NCI-H187 treated with DMSO at 0.1 percent for 48 hours (cell line): ENCODE measurements at regions not wholly inside any gene's neighbourhood (a gene's known extent, or its start where the extent isn't known, plus 50 kb on each side); places are given as distances from the start of the nearest gene placed in this dataset.
A peak's percentile ranks its signal among the peaks of the same experiment; 100 is the strongest.

Source experiments
- DNase-seq: peaks from one replicate; lab custom pipeline; 2025; lab: John Stamatoyannopoulos, UW

GRCh38 chr5:124372457-124372856 lies 374.0 kb downstream of the ZNF608 start:
- no peak for DNase-seq

GRCh38 chr5:124371111-124371706 lies 375.2 kb downstream of the ZNF608 start:
- no peak for DNase-seq

DNA sequence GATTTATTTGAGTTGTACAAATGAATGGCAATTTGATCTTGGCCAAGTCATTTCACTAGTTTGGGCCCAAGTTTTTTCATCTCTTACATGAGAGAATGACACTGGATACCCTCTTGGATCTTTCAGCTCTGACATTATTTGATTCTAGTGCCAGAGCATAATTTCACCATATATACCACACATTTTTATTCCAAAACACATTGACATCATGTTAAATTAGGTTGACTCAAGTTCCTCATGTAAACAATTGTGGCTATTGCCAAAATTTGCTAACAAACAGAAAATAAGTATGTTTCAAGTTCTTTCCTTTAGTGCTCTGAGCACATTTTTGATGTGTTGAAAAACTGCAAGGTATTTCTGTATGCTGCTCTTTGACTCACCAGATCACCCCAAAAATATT lies 375.8 kb downstream of the ZNF608 start:
- DNase-seq: no peak

DNA sequence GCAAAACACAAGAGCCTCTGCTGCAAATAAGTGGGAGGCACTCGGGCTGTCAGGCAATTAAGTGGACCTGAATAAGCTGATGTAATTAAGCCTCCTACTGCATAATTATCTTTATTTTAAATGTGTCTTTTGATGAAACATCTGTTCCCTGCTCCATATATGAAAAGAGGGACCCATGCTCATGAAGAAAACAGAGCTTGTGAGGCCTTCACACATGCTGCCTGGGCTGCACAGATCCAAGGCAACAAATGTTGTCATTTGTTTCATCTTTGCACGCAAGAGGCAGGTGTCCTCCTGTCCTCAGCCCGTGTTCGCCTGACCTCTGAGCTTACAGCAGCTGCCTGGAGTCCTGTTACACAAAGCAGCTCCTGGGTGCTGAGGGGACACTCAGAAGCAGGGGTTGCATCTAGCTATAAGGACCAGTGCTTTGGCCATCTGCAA lies 381.1 kb downstream of the ZNF608 start:
- DNase-seq: peak; percentile 13

DNA sequence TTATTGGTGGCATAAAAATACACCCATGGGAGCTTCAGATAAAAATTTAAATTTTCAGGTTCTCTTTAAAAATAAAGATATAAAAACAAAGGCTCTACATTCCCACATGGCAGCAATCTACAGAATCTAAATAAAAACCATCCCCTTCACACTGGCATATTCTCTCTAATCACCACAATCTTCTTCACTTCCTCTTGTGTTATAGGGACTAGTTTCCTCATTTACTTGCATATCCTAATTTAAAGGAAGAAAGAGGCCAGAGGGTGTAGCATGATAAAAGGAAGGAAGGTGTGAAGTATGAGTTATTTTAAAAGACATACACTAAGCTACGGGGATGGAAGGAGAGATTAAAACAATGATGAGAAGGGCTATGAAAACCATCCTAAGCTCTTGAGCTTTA lies 390.5 kb downstream of the ZNF608 start:
- no peak for DNase-seq

GRCh38 chr5:124353016-124353415 lies 393.4 kb downstream of the ZNF608 start:
- DNase-seq: no peak

DNA sequence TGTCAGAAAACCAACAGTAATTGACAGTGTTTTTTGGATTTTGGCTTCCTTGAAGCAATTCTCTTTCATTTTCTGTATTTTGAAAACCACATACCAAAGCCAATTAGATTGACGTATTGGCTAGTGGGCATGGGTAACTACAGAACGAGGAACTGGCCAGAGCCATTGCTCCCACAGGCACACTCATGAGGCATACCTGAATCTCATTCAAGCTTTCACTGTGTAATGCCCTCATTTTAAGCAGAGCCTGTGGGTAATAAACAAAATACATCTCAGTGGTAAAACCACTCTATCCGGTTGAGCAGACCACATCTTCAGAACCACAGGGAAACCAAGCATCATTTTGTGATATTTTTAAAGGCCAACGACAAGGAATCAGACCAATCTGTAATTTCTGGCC lies 394.1 kb downstream of the ZNF608 start:
- no peak for DNase-seq

- DNase-seq: no peak
Measured at GRCh38 chr5:124349931-124350330, 396.5 kb downstream of the ZNF608 start.

- peak; percentile 11 for DNase-seq
Measured at GRCh38 chr5:124343451-124343867, 403.0 kb downstream of the ZNF608 start.

GRCh38 chr5:124342986-124343385 lies 403.5 kb downstream of the ZNF608 start:
- no peak for DNase-seq

DNA sequence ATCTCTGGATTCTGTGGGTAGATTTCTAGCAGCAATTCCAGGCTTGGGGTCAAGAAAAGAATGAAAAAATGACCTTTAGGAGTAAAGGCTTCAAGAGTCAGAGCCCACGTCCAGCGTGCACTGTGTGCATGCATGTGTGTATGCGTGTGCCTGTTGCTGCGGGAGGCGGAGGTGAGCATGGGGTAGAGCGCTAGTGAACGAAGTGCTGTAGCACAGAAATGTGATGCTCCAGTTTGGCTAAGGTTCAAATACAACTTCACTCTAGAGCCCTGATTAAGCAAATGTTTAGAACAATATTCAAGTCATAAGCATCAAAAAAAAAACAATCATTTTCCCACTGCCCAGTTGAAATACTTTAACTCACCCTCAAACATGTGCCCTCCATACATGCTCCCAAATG lies 403.9 kb downstream of the ZNF608 start:
- DNase-seq: no peak

DNA sequence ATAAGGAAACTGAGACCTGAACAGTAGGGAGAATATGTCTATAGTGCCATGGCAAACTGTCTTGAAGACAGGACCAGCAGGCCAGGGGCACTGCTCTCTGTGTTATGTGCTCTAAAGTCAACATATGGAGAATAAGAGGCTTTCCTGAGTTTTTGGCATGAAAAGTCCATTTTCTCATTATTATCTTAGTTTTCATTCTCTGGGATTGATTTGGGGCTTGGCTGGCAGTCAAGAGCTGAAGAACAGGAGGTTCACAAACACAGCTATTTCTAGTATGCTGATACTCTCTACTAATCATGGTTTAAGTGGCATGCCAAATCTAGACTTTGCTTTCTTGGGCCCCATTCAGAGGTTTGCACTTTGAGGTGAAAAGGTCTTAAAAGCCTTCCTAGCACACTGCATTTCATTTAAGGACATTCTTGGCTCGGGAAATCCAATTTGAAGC lies 404.4 kb downstream of the ZNF608 start:
- DNase-seq: no peak

DNA sequence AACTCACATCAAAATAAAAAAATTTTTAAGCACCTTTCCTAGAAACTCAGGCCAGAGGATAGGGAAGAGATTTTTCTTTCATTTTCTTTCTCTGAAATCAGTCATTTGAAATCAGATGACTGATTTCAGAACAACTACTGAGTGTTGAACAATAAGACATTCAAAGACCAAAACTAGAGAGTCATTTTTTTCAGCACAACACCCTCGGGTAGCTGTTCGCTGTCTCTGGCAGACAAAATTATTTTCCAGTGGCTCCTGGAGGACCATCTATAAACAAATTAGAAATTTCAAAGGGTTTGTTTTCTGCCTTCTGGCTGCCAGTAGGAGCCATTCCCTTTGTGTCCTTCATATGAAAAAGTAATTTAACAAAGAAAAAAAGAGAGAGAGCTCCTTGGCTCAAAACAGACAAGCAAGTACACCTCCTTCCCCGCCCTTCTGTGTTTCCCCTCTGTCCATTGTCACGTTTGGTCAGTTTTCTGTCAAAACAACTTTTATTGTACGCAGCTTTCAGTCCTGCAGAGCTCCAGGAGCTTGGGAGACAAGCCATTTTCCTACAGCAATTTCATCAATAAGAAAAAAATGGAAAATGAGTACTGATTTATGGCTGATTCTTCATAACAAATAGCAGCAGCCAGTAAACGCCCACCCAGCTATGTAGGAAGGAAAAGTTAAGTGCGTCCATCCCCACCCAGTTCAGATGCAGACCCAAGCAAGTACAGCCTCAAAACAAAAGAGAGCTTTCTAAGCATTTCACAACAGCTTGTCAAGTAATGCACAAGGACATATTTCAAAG lies 405.2 kb downstream of the ZNF608 start:
- DNase-seq: no peak

DNA sequence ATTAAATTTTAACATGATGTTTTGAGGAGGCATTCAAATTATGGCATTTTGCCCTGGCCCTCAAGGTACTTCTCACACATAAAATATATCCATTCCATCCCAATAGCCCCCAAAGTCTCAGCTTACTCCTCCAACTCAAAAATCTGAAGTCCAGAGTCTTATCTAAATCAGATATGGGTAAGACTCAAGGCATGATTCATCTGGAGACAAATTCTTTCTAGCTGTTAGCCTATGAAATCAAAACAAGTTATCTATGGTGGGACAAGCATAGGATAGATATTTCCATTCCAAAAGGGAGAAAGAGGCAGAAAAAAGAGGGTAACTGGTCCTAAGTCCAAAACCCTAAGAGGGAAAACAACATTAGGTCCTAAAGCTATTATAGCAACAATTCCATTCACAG lies 408.4 kb downstream of the ZNF608 start:
- DNase-seq: no peak

- DNase-seq: no peak
Measured at GRCh38 chr5:124333298-124333979, 413.0 kb downstream of the ZNF608 start.

GRCh38 chr5:124332273-124332672 lies 414.2 kb downstream of the ZNF608 start:
- no peak for DNase-seq

GRCh38 chr5:124330595-124331220 lies 415.7 kb downstream of the ZNF608 start:
- no peak for DNase-seq

- no peak for DNase-seq
Measured at GRCh38 chr5:124328201-124328600, 418.2 kb downstream of the ZNF608 start.

DNA sequence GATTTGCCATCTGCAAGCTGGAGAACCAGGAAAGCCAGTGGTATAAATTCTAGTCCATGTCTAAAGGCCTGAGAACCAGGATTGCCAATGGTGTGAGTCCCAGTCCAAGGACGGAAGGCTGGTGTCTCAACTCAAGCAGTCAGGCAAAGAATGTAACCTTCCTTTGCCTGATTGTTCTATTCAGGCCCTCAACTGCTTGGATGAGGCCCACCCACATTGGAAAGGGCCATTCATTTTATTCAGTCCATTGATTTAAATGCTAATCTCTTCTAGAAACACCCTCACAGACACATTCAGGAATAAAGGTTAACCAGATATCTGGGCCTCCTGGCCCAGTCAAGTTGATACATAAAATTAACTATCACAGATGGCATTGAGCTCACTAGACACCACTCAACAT lies 427.8 kb downstream of the ZNF608 start:
- DNase-seq: no peak

DNA sequence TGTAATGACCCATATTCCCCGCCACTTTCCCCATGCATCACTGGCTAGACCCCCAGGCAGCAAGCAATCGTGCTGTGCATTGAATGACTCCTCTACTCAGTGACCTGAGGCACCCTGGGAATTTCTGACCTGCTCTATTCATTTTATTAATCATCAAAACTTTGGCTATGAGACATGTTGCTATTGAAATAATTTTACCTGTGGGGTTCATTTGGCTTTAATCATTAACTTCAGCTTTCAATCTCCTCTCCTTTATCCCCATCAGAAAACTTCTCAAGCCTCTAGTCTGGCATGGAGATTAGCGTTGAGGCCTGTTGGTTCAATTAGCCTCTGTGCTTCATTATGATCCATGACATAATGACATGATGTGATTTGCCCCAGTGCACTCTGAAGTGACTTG lies 429.0 kb downstream of the ZNF608 start:
- DNase-seq: no peak

DNA sequence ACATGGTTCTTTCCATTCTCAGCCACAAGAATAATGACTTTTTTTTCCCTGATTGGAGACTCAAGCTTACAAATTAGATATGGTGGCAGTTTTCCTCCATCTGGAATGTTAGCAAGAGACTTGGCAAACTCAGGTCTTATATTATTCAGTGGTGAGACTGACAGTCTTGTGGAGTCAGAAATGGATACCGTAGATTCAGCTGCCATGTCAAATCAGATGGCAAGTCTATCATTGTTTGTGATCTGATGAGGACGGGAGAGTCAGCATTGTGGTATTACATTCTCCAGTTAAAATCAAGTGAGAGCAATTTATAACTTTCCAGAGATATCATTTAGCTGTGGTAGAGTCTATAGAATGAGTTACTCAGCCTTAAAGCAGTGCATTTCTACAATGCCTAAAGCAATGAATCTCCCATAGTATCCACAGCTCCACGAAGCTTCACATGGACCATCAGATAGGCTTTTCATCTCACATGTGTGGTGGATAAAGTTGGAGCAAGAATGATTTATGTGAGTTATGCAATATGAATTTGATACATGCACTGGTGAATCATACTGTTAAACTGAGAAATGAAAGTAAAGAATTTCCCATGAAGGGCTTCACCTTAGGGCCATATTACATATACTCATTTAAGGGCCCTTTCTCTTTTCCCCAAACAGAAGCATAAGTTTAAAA lies 430.6 kb downstream of the ZNF608 start:
- no peak for DNase-seq

- DNase-seq: no peak
Measured at GRCh38 chr5:124310453-124310852, 436.0 kb downstream of the ZNF608 start.
